Testis (tissue), 2 donors: ENCODE measurements at regions not wholly inside any gene's neighbourhood (a gene's known extent, or its start where the extent isn't known, plus 50 kb on each side); places are given as distances from the start of the nearest gene placed in this dataset.

Source experiments
- CTCF ChIP-seq, 3 experiments: fragments of 450-650 bp in 2 of 3; fragments of 200-600 bp in 1 of 3; sonication (generic) in 1 of 3; IDR thresholded peaks; one replicate each; pipeline ENCODE4 v1.5.1; 2016 to 2019; ENCODE audit warnings: antibody characterized with exemption in 3 of 3, mild to moderate bottlenecking in 2 of 3, moderate library complexity in 1 of 3
- POLR2A ChIP-seq: fragments of 450-650 bp; IDR thresholded peaks from one replicate; pipeline ENCODE4 v1.6.1; 2017; ENCODE audit warnings: antibody characterized with exemption, mild to moderate bottlenecking, moderate library complexity

GRCh38 chr2:105554235-105554634, 155.4 kb upstream of the FHL2 start:
- TF ChIP-seq CTCF (IDR thresholded peaks at IDR 0.05), result no peak
- no peak for TF ChIP-seq POLR2A
